ENCODE measurements at regions not wholly inside any gene's neighbourhood (a gene's known extent, or its start where the extent isn't known, plus 50 kb on each side); places are given as distances from the start of the nearest gene placed in this dataset.
"Not testable (repeated sequence)": the region's sequence is repeated elsewhere in the genome, so short reads cannot be mapped to it uniquely, and the experiment has no call there.

- DNase-seq: no peak
Observed at GRCh38 chr20:52098186-52098585, 93.4 kb downstream of the ZFP64 start.

- no peak for DNase-seq
Observed at GRCh38 chr20:52096117-52096516, 95.5 kb downstream of the ZFP64 start.

GRCh38 chr20:52094693-52095092 is 96.9 kb downstream of the ZFP64 start:
- DNase-seq: no peak

GRCh38 chr20:52093575-52093974 is 98.0 kb downstream of the ZFP64 start:
- DNase-seq: no peak

GRCh38 chr20:52090035-52090434 is 101.5 kb downstream of the ZFP64 start:
- DNase-seq: no peak

GRCh38 chr20:52087471-52087870 is 104.1 kb downstream of the ZFP64 start:
- no peak for DNase-seq

- DNase-seq: no peak
Observed at GRCh38 chr20:52086878-52087277, 104.7 kb downstream of the ZFP64 start.

GRCh38 chr20:52084727-52085126 is 106.9 kb downstream of the ZFP64 start:
- DNase-seq: no peak

GRCh38 chr20:52083627-52084232 is 107.8 kb downstream of the ZFP64 start:
- DNase-seq: peak; percentile 40

GRCh38 chr20:52082612-52083011 is 109.0 kb downstream of the ZFP64 start:
- no peak for DNase-seq

- DNase-seq: no peak
Observed at GRCh38 chr20:52081791-52082190, 109.8 kb downstream of the ZFP64 start.

- no peak for DNase-seq
Observed at GRCh38 chr20:52081066-52081465, 110.5 kb downstream of the ZFP64 start.

GRCh38 chr20:52078289-52078688 is 113.3 kb downstream of the ZFP64 start:
- no peak for DNase-seq

GRCh38 chr20:52076164-52076563 is 115.4 kb downstream of the ZFP64 start:
- no peak for DNase-seq

- DNase-seq: no peak
Observed at GRCh38 chr20:52075400-52075799, 116.2 kb downstream of the ZFP64 start.

- DNase-seq: no peak
Observed at GRCh38 chr20:52071136-52071535, 120.4 kb downstream of the ZFP64 start.

- DNase-seq: no peak
Observed at GRCh38 chr20:52064931-52065330, 126.6 kb downstream of the ZFP64 start.

- DNase-seq: no peak
Observed at GRCh38 chr20:52062452-52063209, 128.9 kb downstream of the ZFP64 start.

- DNase-seq: no peak
Observed at GRCh38 chr20:52060794-52061714, 130.5 kb downstream of the ZFP64 start.

- not testable (repeated sequence) for DNase-seq
Observed at GRCh38 chr20:52057133-52057532, 134.4 kb downstream of the ZFP64 start.

GRCh38 chr20:52056203-52057062 is 135.1 kb downstream of the ZFP64 start:
- DNase-seq: no peak

GRCh38 chr20:52054123-52054522 is 137.5 kb downstream of the ZFP64 start:
- peak; percentile 33 for DNase-seq

Data from CD4-positive, alpha-beta T cell treated with Interleukin-12 subunit alpha and Interleukin-12 subunit beta, for 1 hour (primary cell).